ENCODE measurements at regions not wholly inside any gene's neighbourhood (a gene's known extent, or its start where the extent isn't known, plus 50 kb on each side); places are given as distances from the start of the nearest gene placed in this dataset.

DNA sequence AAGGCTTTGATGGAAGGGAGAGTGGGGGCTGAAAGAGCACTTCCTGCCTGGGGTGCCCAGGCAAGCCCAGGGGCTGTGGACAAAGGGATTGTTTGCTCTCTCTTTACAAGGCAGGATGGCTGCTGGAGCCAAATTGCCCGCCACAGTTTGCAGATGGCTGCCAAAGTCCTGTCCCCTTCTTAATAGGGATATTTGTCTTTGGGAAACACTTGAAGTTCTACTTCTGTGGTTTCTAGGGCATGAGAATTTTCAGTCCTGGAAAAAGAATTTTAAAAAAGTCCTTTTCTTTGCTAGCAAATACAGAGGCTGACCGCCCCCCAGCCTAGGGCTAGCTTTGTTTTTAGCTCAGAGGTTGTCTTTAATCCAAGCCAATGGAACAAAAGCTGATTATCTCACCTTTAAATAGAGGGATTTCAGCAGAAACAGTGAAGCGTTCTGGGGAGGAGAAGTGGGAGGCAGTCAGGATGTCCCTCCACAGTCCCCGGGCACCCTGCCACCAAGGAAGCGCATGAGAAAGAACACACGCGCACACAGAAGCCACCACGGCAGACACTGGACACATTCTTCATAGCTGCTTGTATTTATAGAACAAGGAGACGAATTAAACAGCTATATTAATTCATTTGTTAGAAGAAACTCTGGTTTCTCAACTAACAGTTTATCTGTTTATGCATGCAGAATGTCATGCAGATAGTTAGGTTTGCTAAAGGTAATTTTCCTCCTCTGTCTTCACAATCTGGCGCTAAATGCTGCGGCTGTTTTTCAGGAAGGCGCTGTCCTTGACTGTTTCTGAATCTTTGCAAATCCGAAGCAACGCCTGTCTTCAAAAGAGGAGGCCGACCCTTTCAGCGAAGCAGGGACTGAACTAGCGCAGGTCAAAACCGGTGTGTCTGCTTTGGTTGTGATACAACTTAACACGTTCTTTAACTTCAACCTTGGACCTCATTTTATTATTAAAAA lies 736.9 kb downstream of the QKI start:
- peaks cover 4% of the 10 kb centered on the region for H3K9me3 Mint-ChIP-seq
- H3K27ac Mint-ChIP-seq: no peak overlapping the region
- no peak for DNase-seq
- no peaks in the 10 kb centered on the region for H3K4me1 Mint-ChIP-seq
- intact Hi-C loops (cut with micrococcal nuclease): no loop called here
- no peak overlapping the region for H3K4me3 Mint-ChIP-seq
- H3K27me3 Mint-ChIP-seq: no peaks in the 10 kb centered on the region
- no peaks in the 10 kb centered on the region for H3K36me3 Mint-ChIP-seq (ENCODE audit: low read depth)

DNA sequence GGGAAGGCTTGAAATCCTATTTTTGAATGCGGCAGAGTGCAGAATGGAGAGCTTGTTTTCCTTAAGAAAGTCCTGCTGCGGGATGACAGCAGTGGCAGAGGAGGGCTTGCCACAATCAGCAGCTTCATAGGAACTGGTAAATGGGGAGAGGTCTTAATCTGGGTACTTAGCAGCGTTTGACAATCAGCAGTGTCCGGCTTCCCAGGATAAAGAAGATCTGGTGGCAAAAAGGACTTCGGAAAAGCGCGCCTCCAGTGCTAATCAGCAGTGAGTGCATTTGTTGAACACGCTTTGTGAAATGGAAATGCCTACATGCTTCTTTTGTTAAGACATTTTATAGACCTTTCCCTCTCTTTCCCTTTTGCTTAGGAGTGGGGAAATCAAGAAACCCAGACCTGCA lies 735.7 kb downstream of the QKI start:
- no peak overlapping the region for H3K27ac Mint-ChIP-seq
- H3K27me3 Mint-ChIP-seq: no peaks in the 10 kb centered on the region
- intact Hi-C loops (cut with micrococcal nuclease): no loop called here
- peaks cover 4% of the 10 kb centered on the region for H3K9me3 Mint-ChIP-seq
- H3K4me1 Mint-ChIP-seq: no peaks in the 10 kb centered on the region
- no peak for DNase-seq
- no peaks in the 10 kb centered on the region for H3K36me3 Mint-ChIP-seq (ENCODE audit: low read depth)
- H3K4me3 Mint-ChIP-seq: no peak overlapping the region

DNA sequence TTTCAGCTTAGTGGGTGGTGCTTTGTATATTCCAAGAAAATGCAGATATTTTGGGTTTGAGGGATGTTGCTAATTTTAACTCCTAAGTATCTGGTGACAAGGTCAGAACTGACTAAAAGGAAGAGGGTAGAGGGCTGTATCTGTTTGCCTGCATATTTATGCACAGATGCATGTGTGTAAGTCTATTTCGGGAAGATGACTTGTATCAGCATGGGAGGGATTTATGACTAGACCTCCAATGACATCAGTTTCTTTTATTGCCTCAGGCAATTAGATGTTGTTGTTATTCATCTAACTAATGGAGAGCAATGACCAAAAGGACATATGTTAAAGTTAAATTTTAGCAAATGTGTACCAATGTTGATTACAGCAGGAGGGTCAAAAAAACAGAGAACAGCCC lies 734.3 kb downstream of the QKI start:
- no peak for DNase-seq
- no peaks in the 10 kb centered on the region for H3K4me1 Mint-ChIP-seq
- no peaks in the 10 kb centered on the region for H3K36me3 Mint-ChIP-seq (ENCODE audit: low read depth)
- H3K4me3 Mint-ChIP-seq: no peak overlapping the region
- no peak overlapping the region for H3K27ac Mint-ChIP-seq
- H3K27me3 Mint-ChIP-seq: no peaks in the 10 kb centered on the region
- no peaks in the 10 kb centered on the region for H3K9me3 Mint-ChIP-seq
- intact Hi-C loops (cut with micrococcal nuclease): no loop called here

DNA sequence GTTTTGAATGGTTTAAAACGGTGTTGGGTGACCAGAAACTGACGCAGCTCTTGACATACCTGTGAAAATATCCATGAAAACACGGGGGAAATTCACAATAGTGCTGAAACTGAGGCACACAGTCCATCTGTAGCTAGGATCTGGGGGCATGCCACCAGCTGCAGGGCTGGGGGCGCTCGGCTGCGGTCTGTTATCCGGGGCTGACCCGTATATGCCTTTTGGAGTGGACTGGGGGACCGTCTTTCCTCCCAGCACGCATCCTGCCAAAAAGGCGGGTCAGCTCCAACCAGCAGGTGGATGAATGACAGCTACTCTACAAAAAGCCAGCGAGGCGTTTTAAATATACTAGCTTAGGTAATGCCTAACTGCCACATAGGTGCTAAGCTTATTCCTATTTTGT lies 729.8 kb downstream of the QKI start:
- no peak overlapping the region for H3K27ac Mint-ChIP-seq
- no peak for DNase-seq

DNA sequence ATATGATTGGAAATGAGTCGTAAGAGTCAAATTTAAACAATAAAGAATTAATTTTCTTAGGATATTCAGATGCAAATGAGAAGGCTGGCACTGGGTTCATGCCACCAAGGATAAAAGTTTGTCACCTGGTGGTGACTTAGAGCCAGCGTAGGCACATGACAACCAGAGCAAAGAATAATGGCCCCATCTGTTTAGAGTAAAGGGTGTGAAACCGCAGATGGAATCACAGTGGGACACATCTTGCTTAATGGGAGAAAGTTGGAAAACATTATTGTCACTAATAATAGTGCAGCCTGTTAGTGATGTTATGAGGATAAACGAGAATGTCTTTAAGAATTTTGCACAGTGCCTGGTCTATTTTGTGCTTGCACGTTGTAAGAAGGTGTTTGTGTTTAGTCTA lies 727.8 kb downstream of the QKI start:
- H3K4me1 Mint-ChIP-seq: no peaks in the 10 kb centered on the region
- no peak overlapping the region for H3K27ac Mint-ChIP-seq
- no peaks in the 10 kb centered on the region for H3K9me3 Mint-ChIP-seq
- intact Hi-C loops (cut with micrococcal nuclease): no loop called here
- no peaks in the 10 kb centered on the region for H3K36me3 Mint-ChIP-seq (ENCODE audit: low read depth)
- no peaks in the 10 kb centered on the region for H3K27me3 Mint-ChIP-seq
- H3K4me3 Mint-ChIP-seq: no peak overlapping the region
- DNase-seq: no peak

More for the DNA sequence above, 729.8 kb downstream of the QKI start:
- Mint-ChIP-seq H3K27me3 (no peaks in the 10 kb centered on the region), H3K4me3 (no peak overlapping the region), H3K36me3 (ENCODE audit: low read depth) (no peaks in the 10 kb centered on the region), H3K4me1 (no peaks in the 10 kb centered on the region), H3K9me3 (no peaks in the 10 kb centered on the region)
- intact Hi-C loops (cut with micrococcal nuclease): no loop called here

DNA sequence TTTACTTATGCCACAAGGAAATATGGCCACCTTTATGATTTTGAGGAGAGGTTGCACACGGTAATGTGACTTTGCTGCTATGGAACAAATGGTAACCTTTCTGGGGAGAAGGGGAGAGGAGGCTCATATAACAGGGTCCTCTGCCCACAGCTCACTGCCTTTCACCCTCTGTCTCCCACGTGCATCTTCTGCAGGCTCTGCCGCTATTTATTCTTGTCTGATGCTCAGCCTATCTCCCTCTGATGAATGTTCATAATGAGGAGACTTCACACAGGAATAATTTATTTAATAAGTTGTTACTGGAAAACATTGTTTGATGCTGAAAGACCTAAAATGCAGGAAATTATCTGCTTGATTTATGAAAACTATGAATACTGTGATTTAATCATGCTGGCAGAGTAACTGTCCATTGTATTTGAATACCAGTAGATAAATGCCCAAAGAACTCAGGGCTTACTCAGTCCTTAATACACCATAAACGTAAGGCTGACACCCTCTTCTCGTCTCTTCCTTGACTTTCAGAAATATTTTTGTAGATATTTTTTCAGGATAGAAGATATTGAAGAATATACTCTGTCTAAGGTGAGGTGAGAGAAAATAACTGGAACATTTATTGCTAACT lies 721.1 kb downstream of the QKI start:
- no peak for DNase-seq
- no peak overlapping the region for H3K4me3 Mint-ChIP-seq
- no peak overlapping the region for H3K27ac Mint-ChIP-seq
- no peaks in the 10 kb centered on the region for H3K4me1 Mint-ChIP-seq
- intact Hi-C loops (cut with micrococcal nuclease): no loop called here
- H3K36me3 Mint-ChIP-seq (ENCODE audit: low read depth): no peaks in the 10 kb centered on the region
- H3K27me3 Mint-ChIP-seq: no peaks in the 10 kb centered on the region
- H3K9me3 Mint-ChIP-seq: no peaks in the 10 kb centered on the region

DNA sequence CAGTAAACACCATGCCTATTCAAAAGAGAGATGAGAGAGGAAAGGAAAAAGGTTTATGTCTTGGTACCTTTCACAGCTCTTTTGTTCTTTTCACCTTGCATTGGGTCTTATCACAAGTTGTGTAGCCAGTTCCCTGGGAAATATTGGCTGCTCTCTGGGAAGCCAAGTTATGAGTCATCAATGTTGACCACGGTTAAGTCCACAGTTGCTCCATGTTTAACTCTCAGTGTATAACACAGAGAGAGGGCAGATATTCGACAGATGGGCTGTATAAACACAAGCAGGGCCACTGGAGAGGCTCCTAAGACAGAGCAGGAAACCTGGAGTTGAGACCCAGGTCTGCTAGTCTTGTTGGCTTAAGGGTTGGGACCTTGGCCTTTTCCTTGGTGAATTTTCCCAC lies 718.6 kb downstream of the QKI start:
- Mint-ChIP-seq H3K27me3 (no peaks in the 10 kb centered on the region), H3K9me3 (no peaks in the 10 kb centered on the region), H3K4me3 (no peak overlapping the region), H3K4me1 (no peaks in the 10 kb centered on the region), H3K36me3 (ENCODE audit: low read depth) (no peaks in the 10 kb centered on the region), H3K27ac (no peak overlapping the region)
- intact Hi-C loops (cut with micrococcal nuclease): no loop called here
- no peak for DNase-seq

DNA sequence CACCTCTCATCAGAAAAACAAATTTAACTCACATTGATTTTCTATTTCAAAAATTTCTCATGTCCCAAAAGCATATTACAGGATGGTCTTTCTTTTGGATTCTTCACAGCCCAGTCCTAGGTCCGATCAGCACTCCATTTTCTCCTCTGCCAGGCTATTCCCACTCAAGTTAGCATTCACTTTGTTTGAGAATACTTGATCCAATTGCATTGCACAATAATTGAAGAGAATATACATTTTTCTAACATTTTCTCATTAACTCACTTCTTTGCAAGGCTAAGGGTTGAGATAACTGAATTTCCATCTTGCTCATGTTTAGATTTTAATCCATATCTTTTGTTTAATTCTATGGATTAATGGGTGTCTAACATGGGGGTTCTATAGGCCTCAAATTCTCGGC lies 716.1 kb downstream of the QKI start:
- Mint-ChIP-seq H3K27me3 (no peaks in the 10 kb centered on the region), H3K36me3 (ENCODE audit: low read depth) (no peaks in the 10 kb centered on the region), H3K4me3 (no peak overlapping the region), H3K27ac (no peak overlapping the region), H3K4me1 (no peaks in the 10 kb centered on the region), H3K9me3 (no peaks in the 10 kb centered on the region)
- intact Hi-C loops (cut with micrococcal nuclease): no loop called here
- DNase-seq: no peak

DNA sequence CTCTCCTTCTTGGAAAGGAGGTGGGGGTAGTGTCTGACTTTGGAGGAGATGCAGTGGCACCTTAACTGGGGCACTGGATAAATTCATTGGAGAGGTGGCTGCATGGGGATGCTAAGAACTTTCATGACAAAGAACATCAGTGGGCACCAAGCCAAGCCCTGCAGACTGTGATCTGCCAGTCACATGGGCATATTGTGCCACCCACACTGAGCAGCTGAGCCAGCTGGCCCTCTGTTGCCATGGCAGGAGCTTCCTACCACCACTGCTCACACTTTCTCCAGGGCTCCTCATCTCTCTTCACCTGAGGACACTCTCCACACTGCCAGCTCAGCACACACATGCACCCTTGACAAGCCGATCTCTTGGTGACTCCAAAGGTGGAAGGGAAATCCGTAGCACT lies 715.6 kb downstream of the QKI start:
- no peak overlapping the region for H3K4me3 Mint-ChIP-seq
- no peaks in the 10 kb centered on the region for H3K36me3 Mint-ChIP-seq (ENCODE audit: low read depth)

DNA sequence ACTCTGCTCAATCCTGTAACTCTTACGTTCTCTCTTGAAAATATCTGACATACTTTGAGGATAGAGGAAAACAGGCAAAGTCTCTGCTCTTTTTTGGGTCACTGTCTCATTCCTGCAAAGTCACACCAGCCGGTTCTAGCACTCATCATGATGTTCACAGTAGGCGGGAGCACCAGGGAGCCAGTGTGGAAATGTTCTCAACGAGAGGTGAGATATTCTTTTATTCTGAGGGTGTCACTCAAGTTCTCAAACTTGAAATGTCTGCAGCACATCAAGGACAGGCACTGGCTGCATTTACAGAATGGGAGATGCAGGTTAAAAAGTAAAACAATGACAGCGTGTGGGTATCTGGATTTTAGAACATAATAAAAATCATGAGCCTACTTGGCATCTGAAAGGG lies 714.7 kb downstream of the QKI start:
- Mint-ChIP-seq H3K9me3 (peaks cover 4% of the 10 kb centered on the region), H3K27me3 (no peaks in the 10 kb centered on the region), H3K36me3 (ENCODE audit: low read depth) (no peaks in the 10 kb centered on the region), H3K4me1 (no peaks in the 10 kb centered on the region), H3K4me3 (no peak overlapping the region), H3K27ac (no peak overlapping the region)
- DNase-seq: no peak
- intact Hi-C loops (cut with micrococcal nuclease): no loop called here

More for the DNA sequence above, 715.6 kb downstream of the QKI start:
- H3K4me1 Mint-ChIP-seq: no peaks in the 10 kb centered on the region
- no peaks in the 10 kb centered on the region for H3K9me3 Mint-ChIP-seq
- no peaks in the 10 kb centered on the region for H3K27me3 Mint-ChIP-seq
- intact Hi-C loops (cut with micrococcal nuclease): no loop called here
- H3K27ac Mint-ChIP-seq: no peak overlapping the region
- no peak for DNase-seq

DNA sequence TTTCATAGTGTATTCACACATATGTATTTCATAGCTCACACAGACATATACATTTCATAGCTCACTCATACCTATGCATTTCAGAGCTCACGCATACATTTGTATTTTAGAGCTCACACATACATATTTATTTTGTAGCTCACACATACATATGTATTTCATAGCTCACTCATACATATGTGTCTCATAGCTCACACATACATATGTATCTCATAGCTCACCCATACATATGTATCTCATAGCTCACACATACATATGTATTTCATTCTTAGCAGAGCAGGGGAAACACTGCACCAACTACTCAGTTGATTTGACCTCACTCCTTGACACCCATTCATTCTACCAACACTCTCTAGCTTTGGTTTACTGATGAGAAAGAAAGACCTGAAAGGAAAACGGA lies 713.6 kb downstream of the QKI start:
- no peak overlapping the region for H3K4me3 Mint-ChIP-seq

DNA sequence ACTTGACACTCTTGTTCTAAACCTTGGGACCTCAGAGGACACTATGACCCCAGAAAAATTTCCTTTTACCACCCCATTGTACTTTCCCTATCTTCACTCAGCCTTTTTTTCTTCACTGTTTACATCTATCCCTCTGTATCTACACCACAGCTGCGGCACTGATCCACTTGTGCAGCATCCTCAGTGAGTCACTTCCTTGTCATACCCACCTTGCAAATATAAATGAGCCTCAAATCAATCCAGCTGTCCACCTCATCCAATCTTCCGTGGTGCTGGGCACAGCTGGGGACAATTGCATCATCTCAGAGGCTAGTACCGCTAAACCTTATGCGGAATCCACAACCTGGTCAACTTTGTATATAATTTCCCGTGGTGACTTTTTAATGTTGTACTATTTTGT lies 710.5 kb downstream of the QKI start:
- intact Hi-C loops (cut with micrococcal nuclease): no loop called here
- Mint-ChIP-seq H3K36me3 (ENCODE audit: low read depth) (no peaks in the 10 kb centered on the region), H3K9me3 (peaks cover 4% of the 10 kb centered on the region), H3K4me1 (no peaks in the 10 kb centered on the region), H3K27me3 (no peaks in the 10 kb centered on the region), H3K4me3 (no peak overlapping the region), H3K27ac (no peak overlapping the region)
- no peak for DNase-seq

More for the DNA sequence above, 713.6 kb downstream of the QKI start:
- no peaks in the 10 kb centered on the region for H3K27me3 Mint-ChIP-seq
- no peaks in the 10 kb centered on the region for H3K36me3 Mint-ChIP-seq (ENCODE audit: low read depth)
- H3K4me1 Mint-ChIP-seq: no peaks in the 10 kb centered on the region
- intact Hi-C loops (cut with micrococcal nuclease): no loop called here
- DNase-seq: no peak
- H3K9me3 Mint-ChIP-seq: peaks cover 4% of the 10 kb centered on the region
- no peak overlapping the region for H3K27ac Mint-ChIP-seq

DNA sequence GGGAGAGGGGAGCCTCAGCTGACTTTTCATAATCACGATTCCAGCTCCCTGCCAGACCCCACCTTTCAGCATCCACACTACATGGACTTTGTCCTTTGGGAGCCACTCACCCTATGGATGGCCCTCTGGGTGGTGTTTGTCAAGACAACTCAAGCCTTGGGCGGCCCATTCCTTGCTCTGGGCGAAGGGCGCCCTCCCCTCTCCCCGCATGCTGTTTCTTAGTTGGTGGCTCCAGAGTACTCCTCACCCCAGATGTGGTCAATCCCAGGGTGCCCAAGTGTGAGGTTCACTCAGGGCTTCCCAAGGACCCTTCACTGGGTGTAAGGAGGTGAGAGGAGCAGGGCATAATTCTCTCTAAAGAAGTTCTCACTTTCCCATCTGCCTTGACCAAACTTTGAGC lies 710.0 kb downstream of the QKI start:
- peaks cover 4% of the 10 kb centered on the region for H3K9me3 Mint-ChIP-seq
- H3K27me3 Mint-ChIP-seq: no peaks in the 10 kb centered on the region
- H3K4me3 Mint-ChIP-seq: no peak overlapping the region
- no peaks in the 10 kb centered on the region for H3K36me3 Mint-ChIP-seq (ENCODE audit: low read depth)
- intact Hi-C loops (cut with micrococcal nuclease): no loop called here
- no peak overlapping the region for H3K27ac Mint-ChIP-seq
- DNase-seq: no peak
- no peaks in the 10 kb centered on the region for H3K4me1 Mint-ChIP-seq

DNA sequence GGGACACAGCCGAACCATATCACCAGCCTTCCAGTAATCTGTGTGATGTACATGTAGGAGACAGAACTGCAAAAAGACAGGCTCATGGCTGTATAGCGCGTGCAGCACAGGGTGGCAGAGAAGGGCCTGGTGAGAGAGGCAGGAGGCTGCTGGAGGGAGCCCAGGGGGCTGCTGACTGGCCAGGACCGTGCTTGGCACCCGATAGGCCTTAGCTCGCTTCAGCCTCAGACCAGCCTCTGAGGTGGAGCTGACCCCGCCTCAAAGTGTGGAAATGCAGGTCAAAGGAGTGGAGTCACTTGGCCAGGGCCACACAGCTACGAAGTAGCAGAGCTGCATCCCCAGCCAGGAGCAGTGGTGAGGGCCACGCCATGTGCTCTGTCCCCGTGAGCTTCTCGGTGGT lies 707.6 kb downstream of the QKI start:
- Mint-ChIP-seq H3K36me3 (ENCODE audit: low read depth) (no peaks in the 10 kb centered on the region), H3K9me3 (peaks cover 4% of the 10 kb centered on the region), H3K27ac (no peak overlapping the region), H3K4me3 (no peak overlapping the region), H3K4me1 (no peaks in the 10 kb centered on the region), H3K27me3 (no peaks in the 10 kb centered on the region)
- intact Hi-C loops (cut with micrococcal nuclease): no loop called here
- DNase-seq: no peak
